ENCODE measurements at regions not wholly inside any gene's neighbourhood (a gene's known extent, or its start where the extent isn't known, plus 50 kb on each side); places are given as distances from the start of the nearest gene placed in this dataset.

- Histone ChIP-seq H3K27me3 (no peaks in the 10 kb centered on the region), H3K4me3 (no peak overlapping the region), H3K9me3 (ENCODE audit: low read depth) (no peaks in the 10 kb centered on the region), H3K36me3 (no peaks in the 10 kb centered on the region), H3K4me1 (ENCODE audit: low read depth) (no peaks in the 10 kb centered on the region), H3K27ac (no peak overlapping the region)
- no peak for DNase-seq (ENCODE audit: low read depth in 1 of 2, low spot score in 1 of 2)
- no peak for TF ChIP-seq CTCF (IDR thresholded peaks at IDR 0.05; ENCODE audit: low read depth, low read length)
Observed at GRCh38 chr20:6974838-6975237, 207.4 kb downstream of the BMP2 start.

- H3K27ac ChIP-seq, result no peak overlapping the region
- DNase-seq (ENCODE audit: low read depth in 1 of 2, low spot score in 1 of 2), result no peak
- TF ChIP-seq CTCF (IDR thresholded peaks at IDR 0.05; ENCODE audit: low read depth, low read length), result no peak
- H3K27me3 ChIP-seq, result no peaks in the 10 kb centered on the region
- H3K4me3 ChIP-seq, result no peak overlapping the region
- no peaks in the 10 kb centered on the region for H3K4me1 ChIP-seq (ENCODE audit: low read depth)
- H3K36me3 ChIP-seq, result no peaks in the 10 kb centered on the region
- no peaks in the 10 kb centered on the region for H3K9me3 ChIP-seq (ENCODE audit: low read depth)
Observed at GRCh38 chr20:6975311-6975710, 207.8 kb downstream of the BMP2 start.

- DNase-seq (ENCODE audit: low read depth in 1 of 2, low spot score in 1 of 2), result no peak
- H3K27me3 ChIP-seq, result no peaks in the 10 kb centered on the region
- H3K9me3 ChIP-seq (ENCODE audit: low read depth), result no peaks in the 10 kb centered on the region
- no peak overlapping the region for H3K4me3 ChIP-seq
- H3K4me1 ChIP-seq (ENCODE audit: low read depth), result no peaks in the 10 kb centered on the region
- no peak for TF ChIP-seq CTCF (IDR thresholded peaks at IDR 0.05; ENCODE audit: low read depth, low read length)
- H3K36me3 ChIP-seq, result no peaks in the 10 kb centered on the region
- H3K27ac ChIP-seq, result no peak overlapping the region
Observed at GRCh38 chr20:6976106-6976900, 208.8 kb downstream of the BMP2 start.

- no peak overlapping the region for H3K4me3 ChIP-seq
- H3K27me3 ChIP-seq, result no peaks in the 10 kb centered on the region
- no peaks in the 10 kb centered on the region for H3K36me3 ChIP-seq
- DNase-seq (ENCODE audit: low read depth in 1 of 2, low spot score in 1 of 2), result no peak
- TF ChIP-seq CTCF (IDR thresholded peaks at IDR 0.05; ENCODE audit: low read depth, low read length), result no peak
- H3K27ac ChIP-seq, result no peak overlapping the region
- H3K9me3 ChIP-seq (ENCODE audit: low read depth), result no peaks in the 10 kb centered on the region
- no peaks in the 10 kb centered on the region for H3K4me1 ChIP-seq (ENCODE audit: low read depth)
Observed at GRCh38 chr20:6979621-6980020, 212.1 kb downstream of the BMP2 start.

- DNase-seq (ENCODE audit: low read depth in 1 of 2, low spot score in 1 of 2), result no peak
- no peaks in the 10 kb centered on the region for H3K36me3 ChIP-seq
- H3K27ac ChIP-seq, result no peak overlapping the region
- H3K27me3 ChIP-seq, result no peaks in the 10 kb centered on the region
- H3K4me3 ChIP-seq, result no peak overlapping the region
- no peaks in the 10 kb centered on the region for H3K4me1 ChIP-seq (ENCODE audit: low read depth)
- no peak for TF ChIP-seq CTCF (IDR thresholded peaks at IDR 0.05; ENCODE audit: low read depth, low read length)
- no peaks in the 10 kb centered on the region for H3K9me3 ChIP-seq (ENCODE audit: low read depth)
Observed at GRCh38 chr20:6993011-6993410, 225.5 kb downstream of the BMP2 start.

All from cardiac muscle cell (in vitro differentiated cells and primary cell).